HFF-Myc (cell line): ENCODE measurements at regions not wholly inside any gene's neighbourhood (a gene's known extent, or its start where the extent isn't known, plus 50 kb on each side); places are given as distances from the start of the nearest gene placed in this dataset.

ENCODE experiments used
- DNase-seq: peaks from one replicate; pipeline ENCODE4 v3.0.0-alpha.2; 2011; ENCODE audit warnings: low read depth; ENCODE audit errors: extremely low read depth
- H3K4me3 ChIP-seq: replicated peaks from 2 replicates; pipeline ENCODE4 v1.5.1; 2011; ENCODE audit warnings: low read depth, mild to moderate bottlenecking, control low read depth, low read length
- TF ChIP-seq, protein P1 (sequence below): IDR thresholded peaks from 2 replicates; pipeline ENCODE4 v1.5.1; 2012; ENCODE audit warnings: mild to moderate bottlenecking, low read depth, low read length, control low read depth; ENCODE audit errors: missing control alignments

DNA sequence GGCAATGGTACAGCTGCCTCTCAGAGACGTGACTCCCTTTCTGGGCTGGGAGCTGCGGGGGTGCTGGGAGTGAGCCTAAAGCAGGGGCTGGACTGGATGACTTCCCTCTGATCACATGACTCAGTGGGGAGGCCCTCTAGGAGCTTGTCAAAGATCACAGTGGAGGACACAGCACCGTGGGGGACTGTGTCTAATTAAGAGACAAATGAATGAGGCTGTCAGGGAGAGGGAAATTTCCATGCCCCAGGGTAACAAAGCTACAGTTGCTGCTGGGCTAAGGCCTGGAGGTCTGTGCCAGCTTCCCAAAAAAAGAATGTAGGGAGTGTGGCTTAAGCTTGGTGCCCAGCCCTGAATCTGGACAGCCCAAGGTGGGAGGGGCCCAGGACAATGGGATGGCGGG lies 262.8 kb upstream of the PLET1 start:
- H3K4me3 ChIP-seq = no peak overlapping the region
- DNase-seq = no peak
- TF ChIP-seq, protein P1, sequence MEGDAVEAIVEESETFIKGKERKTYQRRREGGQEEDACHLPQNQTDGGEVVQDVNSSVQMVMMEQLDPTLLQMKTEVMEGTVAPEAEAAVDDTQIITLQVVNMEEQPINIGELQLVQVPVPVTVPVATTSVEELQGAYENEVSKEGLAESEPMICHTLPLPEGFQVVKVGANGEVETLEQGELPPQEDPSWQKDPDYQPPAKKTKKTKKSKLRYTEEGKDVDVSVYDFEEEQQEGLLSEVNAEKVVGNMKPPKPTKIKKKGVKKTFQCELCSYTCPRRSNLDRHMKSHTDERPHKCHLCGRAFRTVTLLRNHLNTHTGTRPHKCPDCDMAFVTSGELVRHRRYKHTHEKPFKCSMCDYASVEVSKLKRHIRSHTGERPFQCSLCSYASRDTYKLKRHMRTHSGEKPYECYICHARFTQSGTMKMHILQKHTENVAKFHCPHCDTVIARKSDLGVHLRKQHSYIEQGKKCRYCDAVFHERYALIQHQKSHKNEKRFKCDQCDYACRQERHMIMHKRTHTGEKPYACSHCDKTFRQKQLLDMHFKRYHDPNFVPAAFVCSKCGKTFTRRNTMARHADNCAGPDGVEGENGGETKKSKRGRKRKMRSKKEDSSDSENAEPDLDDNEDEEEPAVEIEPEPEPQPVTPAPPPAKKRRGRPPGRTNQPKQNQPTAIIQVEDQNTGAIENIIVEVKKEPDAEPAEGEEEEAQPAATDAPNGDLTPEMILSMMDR = no peak

DNA sequence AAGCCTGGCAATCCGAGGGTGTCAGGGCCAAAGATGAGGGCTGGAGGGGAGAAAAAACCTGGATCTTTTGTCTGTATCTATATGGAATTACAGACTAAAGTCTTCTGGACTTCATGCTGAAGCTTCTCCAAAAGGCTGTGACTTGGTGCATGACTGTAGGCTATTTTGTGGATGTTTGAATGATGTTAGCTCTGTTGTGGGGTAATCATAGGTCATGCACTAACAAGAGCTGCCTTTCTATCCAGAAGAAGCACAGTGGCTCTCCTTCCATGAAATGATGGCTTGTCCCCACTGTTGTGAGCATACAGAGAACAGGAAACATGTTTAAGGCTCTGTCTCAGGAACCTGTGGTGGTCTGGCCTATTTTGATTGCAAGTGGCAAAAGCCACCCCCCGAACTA lies 263.3 kb upstream of the PLET1 start:
- TF ChIP-seq, protein P1 = no peak
- no peak for DNase-seq
- H3K4me3 ChIP-seq = no peak overlapping the region

DNA sequence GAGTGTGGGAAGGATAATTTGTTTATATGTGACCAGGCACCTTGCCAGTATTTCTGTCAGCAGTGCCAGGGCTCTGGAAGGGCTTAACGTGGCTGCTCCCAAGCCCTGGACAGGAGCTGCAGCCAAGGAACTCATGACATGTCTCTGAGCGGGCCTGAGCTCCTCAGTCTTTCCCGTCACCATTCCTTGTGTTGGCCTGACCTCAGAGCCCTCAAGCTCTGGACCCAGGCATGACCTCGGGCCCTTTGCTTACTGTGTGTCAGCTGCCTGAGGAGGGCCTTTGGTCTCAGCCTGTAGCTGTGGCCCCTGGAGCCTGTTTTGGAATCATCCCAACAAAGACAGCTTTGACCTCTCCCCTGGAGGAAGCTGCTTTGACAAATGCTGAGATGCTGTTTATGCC lies 264.1 kb upstream of the PLET1 start:
- no peak overlapping the region for H3K4me3 ChIP-seq
- TF ChIP-seq, protein P1 = no peak
- no peak for DNase-seq

DNA sequence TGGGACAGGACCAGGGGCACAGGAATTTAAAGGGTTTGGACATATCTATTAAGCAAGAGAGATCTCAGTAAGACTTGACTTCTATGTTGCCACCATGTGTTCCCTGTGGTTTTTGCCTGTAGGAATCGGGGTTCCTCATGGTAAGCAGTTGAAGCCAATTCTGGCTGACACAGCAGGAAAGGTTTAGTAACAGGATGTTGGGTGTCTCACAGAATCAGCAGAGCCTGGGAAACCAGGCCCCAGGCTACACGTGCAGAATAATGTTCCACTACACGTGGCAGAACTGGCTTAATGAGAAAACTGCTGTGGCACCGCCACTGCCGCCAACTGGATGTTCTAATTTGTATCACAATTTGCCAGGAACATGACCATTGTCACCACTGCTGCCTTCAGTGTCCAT lies 264.6 kb upstream of the PLET1 start:
- DNase-seq = peak; percentile 16
- H3K4me3 ChIP-seq = no peak overlapping the region
- TF ChIP-seq, protein P1 = no peak

DNA sequence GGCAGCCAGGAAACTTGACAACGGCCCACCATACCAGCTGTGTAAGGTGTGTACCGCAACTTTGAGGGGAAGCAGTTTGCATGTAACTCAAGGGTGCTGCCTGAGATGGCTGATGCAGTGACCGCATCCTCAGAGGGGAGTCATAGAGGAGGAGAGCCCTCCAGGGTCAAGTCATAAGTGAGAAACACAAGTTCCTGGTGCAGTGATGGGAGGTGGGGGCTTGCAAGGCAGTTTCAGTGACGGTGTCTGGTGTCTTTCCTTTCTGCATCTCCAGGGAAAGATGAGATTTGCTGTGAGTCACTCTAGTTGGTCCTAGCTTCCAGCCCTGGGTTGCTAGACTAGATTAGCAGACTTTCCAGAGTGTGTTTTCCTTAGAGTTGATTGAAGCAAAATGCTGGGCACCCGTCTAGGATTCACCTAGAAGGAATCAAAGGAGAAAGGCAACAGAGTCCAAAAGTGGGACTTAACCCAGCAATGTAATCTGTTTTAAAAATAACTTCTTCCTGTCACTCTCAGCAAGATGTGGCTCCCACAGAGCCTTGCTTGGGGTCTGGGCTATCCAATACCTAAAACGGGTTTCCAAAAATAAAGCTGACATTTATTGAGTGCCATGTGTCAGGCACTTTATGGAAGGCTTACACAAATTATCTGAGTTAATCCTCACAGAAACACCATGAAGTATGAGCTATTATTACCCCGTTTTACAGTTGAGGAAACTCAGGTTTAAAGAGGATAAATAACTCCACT lies 265.4 kb upstream of the PLET1 start:
- DNase-seq = no peak
- no peak overlapping the region for H3K4me3 ChIP-seq
- TF ChIP-seq, protein P1 = no peak

DNA sequence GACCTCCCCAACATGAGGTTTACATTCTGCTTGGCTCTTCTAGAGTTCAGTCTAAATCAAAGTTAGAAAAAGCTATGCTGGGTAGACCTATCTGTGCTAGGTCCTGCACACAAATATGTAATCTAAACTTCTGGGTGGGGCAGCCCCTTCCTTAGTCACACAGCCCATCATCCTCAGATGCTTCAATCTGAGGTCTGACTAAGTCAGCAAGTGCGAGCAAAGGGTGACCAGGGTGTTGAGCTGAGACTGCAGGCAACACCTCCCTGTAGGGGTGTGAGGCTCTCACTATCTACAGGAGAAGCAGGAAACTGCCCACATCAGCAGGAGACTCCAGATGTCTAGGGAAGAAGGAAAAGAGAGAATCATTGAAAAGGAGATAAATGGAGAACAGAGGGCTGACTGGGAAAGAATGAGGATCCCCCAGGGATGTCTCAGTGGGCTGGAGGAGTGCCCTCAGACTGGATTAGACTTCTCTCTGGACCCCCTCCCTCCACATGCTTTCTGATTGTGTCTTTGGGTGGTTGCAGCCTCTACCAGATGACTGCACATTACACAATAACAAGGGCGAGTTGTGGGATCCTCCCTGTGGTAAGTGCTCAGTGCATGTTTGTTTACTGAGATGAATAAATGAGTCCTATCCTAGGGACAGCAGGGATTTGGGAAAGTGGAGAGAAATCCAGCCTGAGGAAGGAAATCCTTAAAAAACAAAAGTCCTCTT lies 266.2 kb upstream of the PLET1 start:
- TF ChIP-seq, protein P1 = no peak
- H3K4me3 ChIP-seq = no peak overlapping the region
- no peak for DNase-seq

DNA sequence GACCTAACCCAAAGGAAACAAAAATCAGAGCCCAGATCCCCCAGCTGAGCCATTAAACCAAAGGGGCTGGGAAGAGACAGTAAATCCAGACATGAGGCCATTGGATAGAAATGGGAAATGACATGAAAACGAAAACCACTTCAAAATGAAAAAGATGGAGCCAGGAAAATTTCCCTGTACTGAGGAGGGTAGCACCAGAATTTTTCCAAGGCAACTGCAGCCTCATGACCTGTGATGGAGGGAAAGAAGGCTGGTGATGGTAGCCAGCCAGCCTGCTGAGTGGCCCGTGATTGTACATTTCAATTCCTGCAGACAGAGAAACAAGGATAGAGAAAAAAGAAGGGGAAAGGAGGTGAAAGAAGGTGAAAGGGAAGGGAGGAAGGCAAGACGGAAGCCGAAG lies 268.4 kb upstream of the PLET1 start:
- no peak overlapping the region for H3K4me3 ChIP-seq
- DNase-seq = no peak
- TF ChIP-seq, protein P1 = no peak
